ENCODE measurements at regions not wholly inside any gene's neighbourhood (a gene's known extent, or its start where the extent isn't known, plus 50 kb on each side); places are given as distances from the start of the nearest gene placed in this dataset.

DNA sequence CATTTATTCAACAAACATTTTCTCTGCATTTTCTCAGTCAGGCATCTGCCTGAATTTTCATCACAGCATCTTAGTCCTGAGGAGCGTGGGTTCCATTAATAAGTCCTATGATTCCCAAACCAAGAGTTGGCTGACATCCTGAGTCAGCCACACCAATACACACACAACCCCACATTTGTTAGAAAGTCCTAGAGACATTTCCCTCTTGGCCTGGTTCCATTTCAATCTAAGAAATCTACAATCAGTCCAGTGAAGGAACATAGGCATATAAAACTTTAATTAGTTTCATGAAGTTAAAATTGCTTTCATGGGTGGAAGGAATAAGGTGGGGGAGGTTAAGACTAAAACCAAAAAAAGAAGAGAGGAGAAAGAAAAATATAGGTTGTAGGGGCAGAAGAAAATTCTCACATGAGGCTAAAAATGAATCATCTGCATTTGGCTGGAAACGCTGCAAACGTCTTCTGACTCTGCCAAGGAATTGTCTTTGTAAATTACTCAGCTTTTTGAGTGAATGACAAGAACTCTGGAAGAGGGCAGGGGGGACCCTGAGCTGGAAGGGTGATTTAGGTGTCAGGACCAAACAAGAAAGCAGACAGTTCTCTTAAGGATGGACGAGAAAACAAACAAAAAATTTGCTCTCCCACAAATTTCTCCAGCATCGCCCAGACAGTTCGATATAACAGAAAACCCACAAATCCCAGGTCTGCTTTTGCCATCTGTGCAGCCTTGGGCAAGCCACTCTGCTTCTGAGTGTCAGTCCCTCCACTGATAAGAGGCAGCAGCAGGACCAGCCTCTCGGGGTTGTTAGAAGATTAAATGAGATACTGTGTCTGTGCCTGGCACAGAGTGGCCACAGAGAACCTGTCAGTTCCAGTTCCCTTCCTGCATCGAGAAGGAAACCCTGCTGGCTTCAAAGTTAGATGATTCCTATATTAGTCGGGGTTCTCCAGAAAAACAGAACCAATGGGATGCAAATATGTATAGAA lies 289.7 kb downstream of the CDK5RAP2 start:
- Histone ChIP-seq H3K4me3 (ENCODE audit: low read depth, low read length) (no peak overlapping the region), H3K9me3 (no peaks in the 10 kb centered on the region), H3K27me3 (no peaks in the 10 kb centered on the region), H3K36me3 (no peaks in the 10 kb centered on the region), H3K4me1 (no peaks in the 10 kb centered on the region)
- no peak for DNase-seq
- TF ChIP-seq, protein P1, sequence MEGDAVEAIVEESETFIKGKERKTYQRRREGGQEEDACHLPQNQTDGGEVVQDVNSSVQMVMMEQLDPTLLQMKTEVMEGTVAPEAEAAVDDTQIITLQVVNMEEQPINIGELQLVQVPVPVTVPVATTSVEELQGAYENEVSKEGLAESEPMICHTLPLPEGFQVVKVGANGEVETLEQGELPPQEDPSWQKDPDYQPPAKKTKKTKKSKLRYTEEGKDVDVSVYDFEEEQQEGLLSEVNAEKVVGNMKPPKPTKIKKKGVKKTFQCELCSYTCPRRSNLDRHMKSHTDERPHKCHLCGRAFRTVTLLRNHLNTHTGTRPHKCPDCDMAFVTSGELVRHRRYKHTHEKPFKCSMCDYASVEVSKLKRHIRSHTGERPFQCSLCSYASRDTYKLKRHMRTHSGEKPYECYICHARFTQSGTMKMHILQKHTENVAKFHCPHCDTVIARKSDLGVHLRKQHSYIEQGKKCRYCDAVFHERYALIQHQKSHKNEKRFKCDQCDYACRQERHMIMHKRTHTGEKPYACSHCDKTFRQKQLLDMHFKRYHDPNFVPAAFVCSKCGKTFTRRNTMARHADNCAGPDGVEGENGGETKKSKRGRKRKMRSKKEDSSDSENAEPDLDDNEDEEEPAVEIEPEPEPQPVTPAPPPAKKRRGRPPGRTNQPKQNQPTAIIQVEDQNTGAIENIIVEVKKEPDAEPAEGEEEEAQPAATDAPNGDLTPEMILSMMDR (IDR thresholded peaks at IDR 0.05; ENCODE audit: low read depth, low read length): no peak

DNA sequence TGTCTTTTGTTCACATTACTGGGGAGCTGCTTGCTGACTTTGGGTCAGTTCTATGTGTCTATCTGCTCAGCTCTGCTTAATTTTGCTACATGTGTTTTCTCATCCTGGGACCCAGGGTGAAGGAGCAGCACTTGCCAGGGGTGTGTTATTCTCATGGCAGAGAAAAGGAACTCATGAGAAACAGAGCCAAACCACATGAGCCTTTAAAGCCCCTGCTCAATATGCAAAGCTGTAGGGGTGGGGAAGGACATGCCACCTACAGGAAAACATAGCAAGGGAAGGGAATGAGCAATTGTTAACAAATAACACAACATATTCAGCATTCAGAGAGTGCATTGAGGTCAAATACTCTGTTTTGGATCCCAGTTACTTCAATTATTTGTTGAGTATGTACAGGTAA lies 290.9 kb downstream of the CDK5RAP2 start:
- H3K4me1 ChIP-seq: no peaks in the 10 kb centered on the region
- no peaks in the 10 kb centered on the region for H3K27me3 ChIP-seq
- no peak for DNase-seq

GRCh38 chr9:120286530-120286929 lies 293.4 kb downstream of the CDK5RAP2 start:
- Histone ChIP-seq H3K27me3 (no peaks in the 10 kb centered on the region), H3K4me3 (ENCODE audit: low read depth, low read length) (no peak overlapping the region), H3K9me3 (no peaks in the 10 kb centered on the region), H3K4me1 (no peaks in the 10 kb centered on the region), H3K36me3 (no peaks in the 10 kb centered on the region)
- TF ChIP-seq, protein P1 (IDR thresholded peaks at IDR 0.05; ENCODE audit: low read depth, low read length): no peak
- DNase-seq: no peak

More for the DNA sequence above, 290.9 kb downstream of the CDK5RAP2 start:
- Histone ChIP-seq H3K9me3 (no peaks in the 10 kb centered on the region), H3K36me3 (no peaks in the 10 kb centered on the region), H3K4me3 (ENCODE audit: low read depth, low read length) (no peak overlapping the region)
- TF ChIP-seq, protein P1 (IDR thresholded peaks at IDR 0.05; ENCODE audit: low read depth, low read length): no peak

GRCh38 chr9:120284821-120285220 lies 295.1 kb downstream of the CDK5RAP2 start:
- DNase-seq: no peak
- H3K4me1 ChIP-seq: no peaks in the 10 kb centered on the region
- H3K4me3 ChIP-seq (ENCODE audit: low read depth, low read length): no peak overlapping the region
- no peaks in the 10 kb centered on the region for H3K27me3 ChIP-seq
- TF ChIP-seq, protein P1 (IDR thresholded peaks at IDR 0.05; ENCODE audit: low read depth, low read length): no peak
- H3K9me3 ChIP-seq: no peaks in the 10 kb centered on the region
- H3K36me3 ChIP-seq: no peaks in the 10 kb centered on the region

- Histone ChIP-seq H3K4me3 (ENCODE audit: low read depth, low read length) (no peak overlapping the region), H3K4me1 (no peaks in the 10 kb centered on the region), H3K27me3 (no peaks in the 10 kb centered on the region), H3K36me3 (no peaks in the 10 kb centered on the region), H3K9me3 (no peaks in the 10 kb centered on the region)
- DNase-seq: no peak
- TF ChIP-seq, protein P1 (IDR thresholded peaks at IDR 0.05; ENCODE audit: low read depth, low read length): no peak
Measured at GRCh38 chr9:120281665-120282064, 298.3 kb downstream of the CDK5RAP2 start.

GRCh38 chr9:120267929-120268328 lies 312.0 kb downstream of the CDK5RAP2 start:
- no peak for DNase-seq
- Histone ChIP-seq H3K4me3 (ENCODE audit: low read depth, low read length) (no peak overlapping the region), H3K27me3 (no peaks in the 10 kb centered on the region), H3K9me3 (no peaks in the 10 kb centered on the region), H3K36me3 (no peaks in the 10 kb centered on the region), H3K4me1 (no peaks in the 10 kb centered on the region)
- TF ChIP-seq, protein P1 (IDR thresholded peaks at IDR 0.05; ENCODE audit: low read depth, low read length): no peak
